Esophagus mucosa (tissue), 1 donor: ENCODE measurements at regions not wholly inside any gene's neighbourhood (a gene's known extent, or its start where the extent isn't known, plus 50 kb on each side); places are given as distances from the start of the nearest gene placed in this dataset.
"Not testable (repeated sequence)": the region's sequence is repeated elsewhere in the genome, so short reads cannot be mapped to it uniquely, and the experiment has no call there.

Experiments used
- ATAC-seq: fragments of 200-7000 bp; cut with Tn5 transposase; one replicate; pipeline ENCODE4 v1.9.1; 2020
- donor health status: DM: yes; HTN: yes; CAD: no.

DNA sequence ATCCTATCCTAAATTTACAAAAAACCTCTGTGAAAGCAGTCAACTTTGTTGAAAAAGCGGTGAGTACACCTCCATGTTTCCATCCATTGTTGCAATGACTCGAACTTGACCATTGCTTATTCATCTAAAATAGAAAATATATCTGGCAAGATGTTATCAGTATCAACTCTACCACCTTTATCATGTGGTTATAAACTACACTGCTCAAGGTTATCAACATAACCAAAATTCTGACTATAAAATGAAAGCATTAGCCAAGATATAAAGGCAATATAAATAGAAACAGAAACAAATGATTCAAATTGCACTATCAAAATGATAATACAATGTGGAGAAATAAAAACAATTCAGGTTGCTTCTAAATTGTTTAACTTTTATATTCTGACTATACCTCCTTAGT is 150.0 kb downstream of the AVL9 start:
- ATAC-seq = not testable (repeated sequence)

DNA sequence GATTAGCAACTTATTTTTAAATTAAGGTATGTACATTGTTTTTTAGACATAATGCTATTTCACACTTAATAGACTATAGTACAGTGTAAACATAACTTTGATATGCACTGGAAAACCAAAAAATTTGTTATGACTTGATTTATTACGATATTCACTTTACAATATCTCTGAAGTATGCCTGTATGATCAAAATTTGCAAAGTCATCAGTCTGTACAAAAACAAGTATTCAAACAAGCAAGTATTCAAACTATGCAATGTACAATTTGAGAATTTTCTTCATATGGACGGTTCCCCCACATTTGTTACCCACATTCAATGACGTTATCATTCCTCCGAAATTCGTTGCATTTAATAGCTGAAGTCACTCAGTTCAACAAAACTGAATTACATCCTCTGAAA is 147.9 kb downstream of the AVL9 start:
- no peak for ATAC-seq

DNA sequence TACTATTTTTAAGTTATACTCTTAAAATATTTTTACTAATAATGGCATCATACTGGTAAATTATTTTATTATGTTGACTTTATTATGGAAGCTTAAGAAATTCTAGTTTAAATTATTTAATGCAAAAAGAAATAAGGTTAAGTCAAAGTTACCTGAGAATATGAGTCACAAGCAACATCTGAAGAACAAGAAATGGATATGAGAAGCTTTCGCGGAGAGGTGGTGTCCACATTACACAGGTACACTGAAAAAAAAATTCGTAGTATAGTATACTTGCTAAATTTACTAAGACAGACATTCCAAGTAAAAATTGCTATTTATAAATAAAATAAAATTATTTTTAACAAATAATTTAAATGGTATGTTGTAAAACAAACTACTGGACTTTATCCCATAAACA is 143.8 kb downstream of the AVL9 start:
- ATAC-seq = no peak

DNA sequence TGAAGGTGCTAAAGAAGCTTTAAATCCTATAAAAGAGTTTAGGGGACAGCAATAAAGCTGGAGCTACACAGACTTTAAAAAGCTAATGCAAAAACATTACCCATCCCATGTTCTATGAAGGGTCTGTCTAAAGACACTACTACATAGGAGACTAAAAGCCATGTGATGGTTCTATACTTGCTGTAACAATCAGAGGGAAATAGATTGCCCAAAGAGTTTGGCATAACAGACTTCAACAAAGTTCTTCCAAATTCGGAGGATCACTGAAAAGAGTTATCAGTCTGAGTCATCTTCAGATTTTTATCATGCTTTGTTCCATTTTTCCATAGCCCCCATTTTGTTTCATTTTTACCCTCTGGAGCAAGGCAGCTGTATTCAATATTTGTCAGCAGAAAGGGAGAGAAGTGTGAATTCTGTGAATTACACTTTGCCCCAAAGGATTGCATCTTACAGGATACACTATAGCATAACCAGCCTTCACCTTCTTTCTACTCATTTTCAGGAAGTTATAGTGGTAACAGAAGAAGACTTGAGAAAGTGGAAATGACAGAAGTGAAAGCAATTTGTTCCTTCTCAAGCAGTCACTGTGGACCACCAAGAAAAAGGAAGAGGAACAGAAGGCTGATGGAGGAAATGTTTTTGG is 143.3 kb downstream of the AVL9 start:
- ATAC-seq = not testable (repeated sequence)
